Coronary artery (tissue), 2 donors: ENCODE measurements at regions not wholly inside any gene's neighbourhood (a gene's known extent, or its start where the extent isn't known, plus 50 kb on each side); places are given as distances from the start of the nearest gene placed in this dataset.

Experiments
- DNase-seq: peaks from one replicate; pipeline ENCODE4 v3.0.0-alpha.2; 2017; ENCODE audit warnings: low spot score
- H3K27ac ChIP-seq, 2 donors: fragments of 200-600 bp; sonication (generic); one replicate each; pipeline ENCODE4 v1.5.1; 2016 to 2019
- H3K4me3 ChIP-seq: fragments of 200-600 bp; sonication (generic); 2 replicates; pipeline ENCODE4 v1.5.1; 2016; ENCODE audit warnings: mild to moderate bottlenecking, moderate library complexity
- TF ChIP-seq, protein P1 (sequence below): fragments of 200-600 bp; sonication (generic); IDR thresholded peaks from one replicate; pipeline ENCODE4 v1.5.1; 2019; ENCODE audit warnings: antibody characterized with exemption

DNA sequence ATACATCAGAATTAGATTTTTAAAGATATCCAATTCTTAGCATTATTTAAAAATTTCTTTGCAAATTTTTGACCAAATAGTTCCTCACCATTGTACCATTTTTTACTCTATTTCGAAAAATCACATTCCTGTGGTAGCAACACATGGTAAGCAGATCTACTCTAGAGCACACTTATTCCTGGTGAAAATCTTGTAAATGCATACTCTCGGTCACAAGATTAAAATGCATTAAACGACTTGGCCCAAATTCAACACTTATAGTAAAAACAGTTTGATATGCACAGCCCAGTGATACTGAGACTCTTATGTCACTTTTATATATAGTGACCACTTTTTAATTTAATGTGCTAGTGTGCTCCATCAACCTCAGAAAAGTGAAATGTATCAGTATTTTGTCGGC is 208.8 kb upstream of the TARS1 start:
- no peak overlapping the region for H3K4me3 ChIP-seq
- DNase-seq: no peak

DNA sequence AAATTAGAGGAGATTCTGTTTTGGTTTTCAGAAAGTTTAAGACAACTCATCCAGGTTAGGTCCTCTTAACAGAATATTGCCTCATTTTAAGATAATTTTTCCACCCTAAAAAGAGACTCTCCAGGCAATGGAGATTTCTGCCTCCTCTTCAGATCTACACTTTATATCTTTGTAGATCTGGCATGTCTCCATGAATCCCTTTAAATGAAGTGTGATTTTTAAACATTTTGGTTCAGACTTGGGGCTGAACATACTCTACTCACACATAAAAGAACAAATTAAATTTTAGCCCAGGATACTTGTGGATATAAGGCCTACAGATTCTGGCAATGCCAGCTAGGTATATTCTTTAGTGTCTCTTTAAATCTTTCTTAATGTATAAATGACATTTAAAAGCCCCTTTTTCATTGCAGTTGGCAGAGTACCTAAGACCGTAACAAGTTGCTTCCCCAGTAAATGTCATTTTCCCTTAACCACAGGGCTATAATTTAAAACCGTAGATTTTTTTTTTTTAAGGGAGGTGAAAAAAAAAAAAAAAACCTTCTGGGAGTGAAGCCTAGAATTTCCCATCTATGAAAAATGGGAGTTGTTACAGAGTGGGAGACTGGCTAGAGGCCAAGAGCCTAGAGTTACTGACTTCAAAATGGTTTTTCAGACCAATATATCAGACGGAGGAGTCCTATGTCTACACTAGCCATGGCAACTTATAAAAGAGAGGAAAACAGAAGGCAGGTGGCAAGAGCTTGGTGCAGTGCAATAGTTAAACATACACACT is 207.8 kb upstream of the TARS1 start:
- TF ChIP-seq, protein P1, sequence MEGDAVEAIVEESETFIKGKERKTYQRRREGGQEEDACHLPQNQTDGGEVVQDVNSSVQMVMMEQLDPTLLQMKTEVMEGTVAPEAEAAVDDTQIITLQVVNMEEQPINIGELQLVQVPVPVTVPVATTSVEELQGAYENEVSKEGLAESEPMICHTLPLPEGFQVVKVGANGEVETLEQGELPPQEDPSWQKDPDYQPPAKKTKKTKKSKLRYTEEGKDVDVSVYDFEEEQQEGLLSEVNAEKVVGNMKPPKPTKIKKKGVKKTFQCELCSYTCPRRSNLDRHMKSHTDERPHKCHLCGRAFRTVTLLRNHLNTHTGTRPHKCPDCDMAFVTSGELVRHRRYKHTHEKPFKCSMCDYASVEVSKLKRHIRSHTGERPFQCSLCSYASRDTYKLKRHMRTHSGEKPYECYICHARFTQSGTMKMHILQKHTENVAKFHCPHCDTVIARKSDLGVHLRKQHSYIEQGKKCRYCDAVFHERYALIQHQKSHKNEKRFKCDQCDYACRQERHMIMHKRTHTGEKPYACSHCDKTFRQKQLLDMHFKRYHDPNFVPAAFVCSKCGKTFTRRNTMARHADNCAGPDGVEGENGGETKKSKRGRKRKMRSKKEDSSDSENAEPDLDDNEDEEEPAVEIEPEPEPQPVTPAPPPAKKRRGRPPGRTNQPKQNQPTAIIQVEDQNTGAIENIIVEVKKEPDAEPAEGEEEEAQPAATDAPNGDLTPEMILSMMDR: no peak
- DNase-seq: no peak
- Histone ChIP-seq H3K27ac (no peak overlapping the region), H3K4me3 (no peak overlapping the region)

More for the DNA sequence above, 208.8 kb upstream of the TARS1 start:
- no peak overlapping the region for H3K27ac ChIP-seq
- TF ChIP-seq, protein P1: no peak

DNA sequence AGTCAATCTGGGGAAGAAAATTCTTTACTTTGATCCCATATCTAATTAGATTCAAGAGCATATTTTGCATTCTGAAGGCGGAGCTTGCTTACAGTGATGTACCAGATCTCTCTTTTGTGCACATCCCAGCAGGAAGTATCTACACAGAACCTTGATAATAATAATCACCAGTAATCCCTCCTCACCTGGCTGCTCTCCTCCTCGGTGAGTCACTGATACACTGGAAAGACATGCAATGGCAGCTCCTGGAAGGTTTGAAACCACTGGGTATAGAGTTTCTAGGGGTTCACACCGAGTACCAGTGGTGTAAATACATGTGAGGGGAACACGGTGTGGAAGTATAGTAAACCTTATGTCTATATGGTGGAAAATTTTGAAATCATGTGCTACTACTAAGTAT is 205.5 kb upstream of the TARS1 start:
- Histone ChIP-seq H3K27ac (no peak overlapping the region), H3K4me3 (no peak overlapping the region)
- no peak for DNase-seq
- TF ChIP-seq, protein P1: no peak

DNA sequence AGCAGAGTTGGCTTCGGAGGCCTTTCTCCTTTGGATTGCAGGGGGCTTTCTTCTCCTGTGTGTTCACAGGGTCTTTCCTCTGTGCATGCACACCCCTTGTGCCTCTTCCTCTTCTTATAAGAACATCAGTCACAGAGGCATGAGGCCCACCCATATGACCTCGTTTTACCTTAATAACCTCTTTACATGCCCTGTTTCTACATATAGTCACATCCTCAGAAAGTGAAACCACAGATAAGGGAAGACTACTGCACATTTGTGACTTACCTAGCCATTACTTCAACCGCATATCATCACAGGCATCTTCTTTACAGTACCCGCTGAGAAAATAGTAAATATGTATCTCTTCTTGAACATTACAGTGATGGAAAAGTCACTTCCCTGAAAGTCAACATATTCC is 204.9 kb upstream of the TARS1 start:
- H3K27ac ChIP-seq: no peak overlapping the region
- H3K4me3 ChIP-seq: no peak overlapping the region
- TF ChIP-seq, protein P1: no peak
- DNase-seq: no peak

DNA sequence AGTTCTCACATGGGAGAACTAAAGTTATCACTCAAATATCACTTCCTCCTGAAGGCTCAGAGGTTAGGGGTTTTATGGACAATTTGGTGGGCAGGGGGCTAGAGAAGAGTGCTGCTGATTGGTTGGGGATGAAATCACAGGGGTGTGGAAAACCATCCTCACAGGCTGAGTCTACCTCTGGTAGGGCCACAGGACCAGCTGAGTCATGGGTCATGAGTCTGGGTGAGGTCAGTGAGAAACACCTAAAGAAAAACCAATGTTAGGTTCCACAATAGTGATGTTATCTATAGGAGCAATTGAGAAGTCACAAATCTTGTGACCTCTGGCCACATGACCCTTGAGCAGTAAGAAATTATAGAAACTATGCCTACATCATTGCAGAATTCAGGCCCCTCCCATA is 203.3 kb upstream of the TARS1 start:
- TF ChIP-seq, protein P1: no peak
- no peak for DNase-seq
- no peak overlapping the region for H3K27ac ChIP-seq
- no peak overlapping the region for H3K4me3 ChIP-seq

DNA sequence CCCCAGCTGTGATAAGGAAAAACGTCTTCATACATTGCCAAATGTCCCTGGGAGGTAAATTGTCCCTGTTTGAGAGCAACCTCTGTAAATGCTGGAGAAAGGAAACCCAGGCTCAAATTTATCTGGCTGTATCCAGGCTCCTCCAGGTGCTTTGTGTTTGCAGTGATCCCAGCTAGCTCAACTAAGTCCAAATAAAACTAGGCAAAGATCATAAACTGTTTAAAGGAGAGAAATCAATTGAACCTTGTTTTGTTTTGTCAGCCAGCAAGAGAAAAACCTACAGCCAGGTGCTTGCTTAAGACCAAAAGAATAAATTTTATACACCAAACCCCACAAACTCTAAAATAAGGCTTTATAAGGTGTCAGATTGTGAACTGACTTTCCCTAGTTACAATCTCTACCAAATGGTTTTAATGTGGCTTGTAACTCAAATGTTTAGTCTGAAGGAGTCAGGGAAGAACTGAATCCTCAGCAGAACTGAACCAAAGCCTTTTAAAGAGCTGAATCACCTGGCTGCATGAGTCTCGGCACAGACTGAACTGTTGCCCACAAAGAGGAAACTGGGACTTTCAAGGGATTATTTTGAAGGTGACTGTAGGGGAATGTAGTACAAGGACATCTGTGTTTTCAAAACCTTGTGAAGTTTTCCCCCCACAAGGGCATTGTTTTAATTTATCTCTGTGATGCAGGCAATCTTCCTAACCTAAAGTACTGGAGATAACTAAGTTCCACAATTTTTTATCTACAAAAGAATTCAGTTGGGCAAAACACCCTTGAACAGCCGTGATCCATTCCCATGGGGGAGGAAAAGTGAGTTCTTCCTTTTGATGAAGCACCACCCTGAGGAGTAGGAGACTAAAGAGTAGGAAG is 201.7 kb upstream of the TARS1 start:
- no peak overlapping the region for H3K27ac ChIP-seq
- H3K4me3 ChIP-seq: no peak overlapping the region
- DNase-seq: no peak
- TF ChIP-seq, protein P1: no peak

DNA sequence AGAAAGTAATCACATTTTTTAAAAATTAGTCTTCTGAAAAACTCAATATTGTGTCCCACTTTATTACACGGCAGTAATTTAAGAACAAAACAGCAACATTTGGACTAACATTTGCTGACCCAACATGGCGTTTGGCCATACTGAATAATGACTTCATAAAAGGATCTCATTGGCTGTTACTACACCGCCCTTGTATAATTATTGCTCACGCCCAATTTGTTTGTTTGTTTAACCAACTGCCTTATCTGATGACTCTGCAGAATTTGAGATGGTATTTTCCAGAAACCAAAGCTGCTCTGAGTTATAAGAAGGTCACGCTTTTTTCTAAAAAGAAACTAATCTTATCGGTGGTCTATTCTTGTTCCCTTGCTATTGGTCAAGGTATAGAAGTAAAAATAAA is 200.2 kb upstream of the TARS1 start:
- H3K27ac ChIP-seq: no peak overlapping the region
- H3K4me3 ChIP-seq: no peak overlapping the region
- DNase-seq: no peak
- TF ChIP-seq, protein P1: no peak
